ENCODE measurements at regions not wholly inside any gene's neighbourhood (a gene's known extent, or its start where the extent isn't known, plus 50 kb on each side); places are given as distances from the start of the nearest gene placed in this dataset.

- ATAC-seq = no peak
- Histone ChIP-seq H3K4me1 (replicated peaks in 1 of 2; ENCODE audit: control insufficient read depth in 2 of 2, insufficient read depth in 2 of 2, low read length in 2 of 2) (no peaks in the 10 kb centered on the region), H3K79me2 (ENCODE audit: control insufficient read depth, insufficient read depth, low read length) (no peaks in the 10 kb centered on the region), H3K36me3 (ENCODE audit: control insufficient read depth, insufficient read depth, low read length) (no peaks in the 10 kb centered on the region), H3K4me2 (ENCODE audit: insufficient read depth, low read length) (no peak overlapping the region), H4K20me1 (replicated peaks; ENCODE audit: control insufficient read depth, insufficient read depth, low read length) (no peaks in the 10 kb centered on the region), H3K27ac (ENCODE audit: extremely low read depth, low read depth, low read length) (no peak overlapping the region), H2AFZ (ENCODE audit: low read depth, low read length) (no peak overlapping the region), H3K9me3 (replicated peaks; ENCODE audit: control insufficient read depth, insufficient read depth, low read depth, low read length) (no peaks in the 10 kb centered on the region), H3K9me1 (ENCODE audit: control insufficient read depth, insufficient read depth, low read length) (no peaks in the 10 kb centered on the region), H3K4me3 (no peak overlapping the region), H3K27me3 (ENCODE audit: control insufficient read depth in 2 of 2, insufficient read depth in 2 of 2, low read length in 2 of 2) (no peaks in the 10 kb centered on the region), H3K9ac (ENCODE audit: insufficient read depth in 1 of 2, low read depth in 2 of 2, low read length in 2 of 2) (no peak overlapping the region)
- ChIA-PET POLR2A (interaction anchor here (1.0 kb wide), 1 partner anchor 28 kb away, joined by 4 read pairs; no protein-coding TSS in a partner anchor), CTCF (ENCODE audit: low intra/inter-chr PET ratio) (interaction anchor here (0.6 kb wide), 1 partner anchor 12 kb away, joined by 3 read pairs; no protein-coding TSS in a partner anchor)
- 0% methylated on average over 2 of the region's 2 CpGs for WGBS (ENCODE audit: insufficient coverage, low coverage, missing lambda C conversion rate)
- in situ Hi-C loops (cut with MboI) = no loop called here
- TF ChIP-seq ZNF184 (CRISPR knock-in tag; IDR thresholded peaks at IDR 0.05) (no peak), SP1 (CRISPR knock-in tag; IDR thresholded peaks at IDR 0.05) (no peak), TEAD1 (CRISPR knock-in tag; IDR thresholded peaks at IDR 0.05) (no peak), ZNF766 (CRISPR knock-in tag; conservative IDR thresholded peaks at IDR 0.05) (no peak), ZNF592 (IDR thresholded peaks at IDR 0.05) (no peak)
- intact Hi-C loops (cut with micrococcal nuclease) = no loop called here
- DNase-seq (ENCODE audit: extremely low read depth in 1 of 4, low spot score in 3 of 4) = no peak
- no peak for FAIRE-seq
- no TSS peak for BruUV-seq (replicated peaks)
These were observed 206.4 kb upstream of the LYPLAL1 start for GRCh38 chr1:218967254-218967653.
